Activated CD8-positive, alpha-beta memory T cell treated with anti-CD3 and anti-CD28 coated beads for 36 hours (primary cell): ENCODE measurements at regions not wholly inside any gene's neighbourhood (a gene's known extent, or its start where the extent isn't known, plus 50 kb on each side); places are given as distances from the start of the nearest gene placed in this dataset.
"Not testable (repeated sequence)": the region's sequence is repeated elsewhere in the genome, so short reads cannot be mapped to it uniquely, and the experiment has no call there.

ENCODE experiments used
- CTCF ChIA-PET: fragments of 350-600 bp; sonication (Branson Sonifier 250); formaldehyde crosslinking; loops from one replicate; lab custom pipeline; 2021; ENCODE audit warnings: antibody characterized with exemption; lab: Charles Lee
- POLR2A ChIA-PET: fragments of 350-600 bp; sonication (Branson Sonifier 250); formaldehyde crosslinking; loops from one replicate; lab custom pipeline; 2021; ENCODE audit warnings: antibody characterized with exemption; lab: Charles Lee

DNA sequence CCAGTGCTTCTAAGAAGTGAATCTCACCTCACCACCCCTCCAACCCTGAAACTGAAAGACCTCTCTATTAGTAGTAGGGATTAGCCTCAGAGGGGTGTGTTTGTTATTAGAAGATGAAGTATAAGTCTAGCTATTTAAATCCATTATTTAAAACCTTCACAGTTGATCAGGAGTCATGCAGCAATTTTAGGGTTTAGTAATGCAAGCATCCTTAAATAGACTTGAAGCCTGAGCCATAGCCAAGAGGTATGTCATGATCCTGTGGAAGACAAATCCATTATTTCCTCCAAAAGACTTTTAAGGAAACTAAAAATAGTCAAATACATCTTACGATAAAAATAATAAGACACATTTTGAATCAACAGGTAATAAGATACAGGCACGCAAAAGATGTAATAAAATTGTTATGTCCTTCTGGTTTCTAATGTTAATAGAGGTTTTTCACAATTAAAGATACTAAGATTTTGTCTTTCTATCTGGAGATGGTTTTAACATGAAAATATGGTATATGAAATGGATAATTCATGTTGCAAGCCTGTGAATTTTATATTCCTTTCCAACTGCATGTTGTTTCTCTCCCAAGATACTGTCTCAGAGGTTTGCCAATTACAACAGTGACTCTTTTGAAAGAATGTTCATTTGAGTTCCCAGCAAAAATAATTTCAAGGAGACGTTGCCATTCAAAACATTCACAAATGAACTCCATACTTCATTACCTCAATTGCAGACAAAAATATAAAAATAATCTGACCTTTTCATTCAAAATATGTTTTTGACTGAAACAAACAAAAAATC is 68.0 kb downstream of the LUZP4 start:
- POLR2A ChIA-PET: no interaction called here
- CTCF ChIA-PET: no interaction called here

DNA sequence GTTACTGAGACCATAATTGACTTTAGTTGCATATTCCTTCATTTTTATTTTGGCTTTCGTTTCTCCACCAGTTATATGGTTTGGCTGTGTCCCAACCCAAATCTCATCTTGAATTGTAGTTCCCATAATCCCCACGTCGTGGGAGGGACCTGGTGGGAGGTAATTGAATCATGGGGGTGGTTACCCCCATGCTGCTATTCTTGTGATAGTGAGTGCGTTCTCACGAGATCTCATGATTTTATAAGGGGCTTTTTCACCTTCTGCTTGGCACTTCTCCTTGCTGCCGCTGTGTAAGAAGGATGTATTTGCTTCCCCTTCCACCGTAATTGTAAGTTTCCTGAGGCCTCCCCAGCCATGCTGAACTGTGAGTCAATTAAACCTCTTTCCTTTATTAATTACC is 70.0 kb downstream of the LUZP4 start:
- POLR2A ChIA-PET: not testable (repeated sequence)

GRCh38 chrX:115360220-115360781 is 70.8 kb downstream of the LUZP4 start:
- ChIA-PET CTCF (no interaction called here), POLR2A (no interaction called here)

More for the DNA sequence above, 70.0 kb downstream of the LUZP4 start:
- CTCF ChIA-PET: not testable (repeated sequence)

DNA sequence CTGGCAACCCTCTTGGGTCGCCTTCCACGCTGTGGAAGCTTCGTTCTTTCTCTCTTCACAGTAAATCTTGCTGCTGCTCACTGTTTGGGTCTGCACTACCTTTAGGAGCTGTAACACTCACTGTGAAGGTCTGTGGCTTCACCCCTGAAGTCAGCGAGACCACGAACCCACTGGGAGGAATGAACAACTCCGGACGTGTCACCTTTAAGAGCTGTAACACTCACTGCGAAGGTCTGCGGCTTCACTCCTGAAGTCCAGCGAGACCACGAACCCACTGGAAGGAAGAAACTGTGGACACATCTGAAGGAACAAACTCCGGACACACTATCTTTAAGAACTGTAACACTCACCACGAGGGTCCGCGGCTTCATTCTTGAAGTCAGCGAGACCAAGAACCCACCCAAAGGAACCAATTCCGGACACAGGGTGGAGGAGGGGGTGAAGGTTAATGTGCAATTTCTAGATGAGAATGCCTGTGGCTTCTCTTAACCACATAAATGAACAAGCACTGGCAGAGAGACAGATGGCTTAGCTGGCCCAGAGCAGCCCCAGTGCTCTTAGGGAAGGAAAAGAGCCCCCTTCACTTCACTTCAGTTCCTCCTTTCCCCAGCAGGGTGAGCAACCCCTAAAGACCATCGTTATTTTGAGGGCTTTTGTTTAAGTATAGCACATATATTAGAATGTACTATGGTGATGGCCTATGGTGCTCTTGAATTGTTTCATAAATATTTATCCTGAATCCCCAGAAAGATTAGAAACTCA is 73.0 kb downstream of the LUZP4 start:
- POLR2A ChIA-PET: no interaction called here
- CTCF ChIA-PET: no interaction called here

DNA sequence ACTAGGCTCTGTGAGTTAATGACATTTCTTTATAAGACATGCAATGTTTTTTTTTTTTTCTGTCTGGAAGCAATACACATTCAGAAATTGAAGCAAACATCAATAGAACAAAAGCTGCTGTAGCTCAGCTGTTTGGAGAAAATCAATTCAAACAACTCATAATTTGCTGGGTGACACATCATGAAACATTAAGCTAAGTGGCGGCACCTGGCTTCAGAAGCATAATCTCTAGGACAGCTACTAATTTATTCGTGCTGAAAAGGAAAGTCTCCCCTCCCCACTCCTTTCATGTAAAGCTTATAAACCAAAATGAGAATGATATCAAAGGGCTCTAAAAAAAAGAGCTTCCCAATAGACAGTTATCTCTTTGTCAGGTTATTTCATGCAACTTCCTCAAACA is 73.9 kb downstream of the LUZP4 start:
- ChIA-PET CTCF (no interaction called here), POLR2A (no interaction called here)

DNA sequence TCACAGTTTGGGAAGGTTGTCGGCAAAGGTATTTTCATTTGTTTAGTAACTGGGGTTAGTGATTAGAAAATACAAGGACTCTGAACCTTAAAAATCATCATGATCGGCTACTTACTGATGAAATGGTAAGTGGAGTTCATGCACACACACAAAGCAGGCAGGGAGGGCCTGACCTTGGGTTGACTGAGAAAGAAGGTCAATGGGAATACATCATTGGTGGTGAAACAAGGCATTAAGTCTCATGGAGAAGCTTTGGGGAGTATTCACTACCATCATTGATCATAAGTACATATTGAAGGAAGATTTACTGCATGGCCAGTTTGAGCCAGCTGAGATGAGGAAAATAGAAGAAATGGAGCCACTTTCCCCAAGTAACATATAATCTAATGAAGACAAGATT is 74.4 kb downstream of the LUZP4 start:
- ChIA-PET POLR2A (no interaction called here), CTCF (no interaction called here)

DNA sequence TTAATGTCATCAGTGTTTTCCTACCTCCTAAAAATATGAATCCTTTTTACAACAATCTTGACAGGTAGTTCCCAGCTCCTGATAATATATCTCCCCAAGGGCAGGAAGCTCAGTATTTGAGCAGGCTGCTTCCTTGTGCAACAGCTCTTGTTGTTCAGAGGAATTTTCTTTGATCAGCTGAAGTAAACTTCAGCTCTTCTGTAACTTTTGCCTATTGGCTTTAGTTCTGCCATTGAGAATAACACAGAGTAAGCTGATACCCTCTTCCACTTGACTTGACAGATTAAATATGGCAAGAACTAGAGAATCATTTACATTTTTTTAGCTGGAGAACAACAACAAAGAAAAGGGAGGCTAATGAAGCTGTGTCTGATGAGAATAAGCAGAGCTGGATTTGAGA is 75.2 kb downstream of the LUZP4 start:
- ChIA-PET POLR2A (no interaction called here), CTCF (no interaction called here)

- ChIA-PET CTCF (no interaction called here), POLR2A (no interaction called here)
These were observed 77.0 kb downstream of the LUZP4 start for GRCh38 chrX:115366535-115366934.

- POLR2A ChIA-PET: no interaction called here
- CTCF ChIA-PET: no interaction called here
These were observed 77.9 kb downstream of the LUZP4 start for GRCh38 chrX:115367455-115367854.

GRCh38 chrX:115367951-115368350 is 78.4 kb downstream of the LUZP4 start:
- ChIA-PET CTCF (no interaction called here), POLR2A (no interaction called here)

- CTCF ChIA-PET: no interaction called here
- POLR2A ChIA-PET: no interaction called here
These were observed 79.4 kb downstream of the LUZP4 start for GRCh38 chrX:115368876-115369275.

DNA sequence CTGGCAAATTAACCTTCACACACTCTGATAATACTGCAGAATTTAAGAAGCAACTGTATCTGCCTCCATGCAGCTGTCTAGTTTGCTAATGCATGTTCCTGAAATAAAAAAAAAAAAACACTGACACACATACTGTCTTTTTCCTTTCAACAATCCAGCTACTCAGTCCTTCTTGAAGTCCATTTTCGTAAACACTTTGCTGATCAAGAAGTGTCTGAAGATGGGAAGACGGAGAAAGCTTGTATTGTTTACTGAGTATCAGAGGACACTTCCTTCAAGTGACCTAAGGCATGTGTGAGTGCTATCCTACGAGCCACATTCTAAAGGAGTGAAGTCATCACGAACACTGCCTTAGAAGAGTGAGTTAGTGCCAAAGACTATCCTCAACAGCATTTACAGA is 82.6 kb downstream of the LUZP4 start:
- CTCF ChIA-PET: no interaction called here
- POLR2A ChIA-PET: no interaction called here

DNA sequence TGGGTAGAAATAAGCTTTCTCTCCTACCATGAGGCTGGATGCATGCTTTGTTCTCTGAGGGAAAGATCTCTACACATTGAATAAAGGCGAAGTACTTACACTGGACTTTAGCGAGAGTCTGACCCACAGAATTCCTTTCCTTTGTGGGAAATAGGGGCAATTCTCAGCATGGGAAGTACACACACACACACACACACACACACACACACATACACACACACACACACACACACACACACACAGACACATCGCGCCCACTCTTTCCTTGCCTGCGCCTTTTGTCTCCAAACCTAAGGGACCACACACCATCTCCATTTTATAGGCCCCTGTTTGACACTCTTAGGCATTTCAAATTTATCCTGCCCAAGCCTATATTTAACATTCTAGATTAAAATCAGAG is 83.8 kb downstream of the LUZP4 start:
- ChIA-PET POLR2A (no interaction called here), CTCF (no interaction called here)

DNA sequence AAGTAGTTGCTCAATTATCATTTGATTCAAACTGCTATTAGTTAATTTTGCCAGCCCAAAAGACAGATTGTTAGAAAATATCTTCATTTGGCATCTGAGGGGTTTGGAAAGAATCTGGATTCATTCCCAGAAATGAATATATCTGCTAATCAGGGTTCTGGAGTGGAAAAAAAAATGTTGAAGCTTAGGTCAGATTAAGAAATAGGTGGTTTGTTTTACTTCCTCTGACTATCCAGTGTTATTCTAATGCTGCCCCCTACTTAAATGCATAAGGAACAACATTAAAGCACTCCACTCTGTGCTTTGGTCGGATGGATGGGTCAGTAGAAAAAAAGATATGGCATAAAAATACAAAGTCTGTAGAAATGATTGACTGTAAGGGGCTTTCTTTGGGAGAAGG is 89.0 kb downstream of the LUZP4 start:
- ChIA-PET CTCF (no interaction called here), POLR2A (no interaction called here)

DNA sequence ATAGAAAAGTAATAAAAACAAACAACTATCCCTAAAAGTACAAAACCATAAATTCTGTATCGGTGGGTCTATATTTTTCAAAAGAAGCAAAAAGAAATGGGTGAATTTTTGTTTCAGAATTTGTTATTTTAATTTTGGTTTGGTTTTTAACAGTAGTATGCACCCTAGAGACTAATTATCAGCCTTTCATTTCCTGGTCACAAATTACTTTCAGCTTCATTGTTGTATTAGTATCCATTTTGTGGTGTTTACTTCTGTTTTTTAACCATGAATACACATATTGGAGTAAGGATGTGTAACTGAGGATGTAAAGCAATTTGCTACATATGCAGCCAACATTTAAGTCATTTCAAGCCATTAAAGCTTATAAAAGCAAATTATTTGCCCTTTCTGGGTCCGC is 97.8 kb downstream of the LUZP4 start:
- ChIA-PET POLR2A (no interaction called here), CTCF (no interaction called here)

- ChIA-PET CTCF (no interaction called here), POLR2A (no interaction called here)
These were observed 99.4 kb downstream of the LUZP4 start for GRCh38 chrX:115388879-115389278.

GRCh38 chrX:115390078-115390477 is 100.6 kb downstream of the LUZP4 start:
- ChIA-PET POLR2A (no interaction called here), CTCF (no interaction called here)

DNA sequence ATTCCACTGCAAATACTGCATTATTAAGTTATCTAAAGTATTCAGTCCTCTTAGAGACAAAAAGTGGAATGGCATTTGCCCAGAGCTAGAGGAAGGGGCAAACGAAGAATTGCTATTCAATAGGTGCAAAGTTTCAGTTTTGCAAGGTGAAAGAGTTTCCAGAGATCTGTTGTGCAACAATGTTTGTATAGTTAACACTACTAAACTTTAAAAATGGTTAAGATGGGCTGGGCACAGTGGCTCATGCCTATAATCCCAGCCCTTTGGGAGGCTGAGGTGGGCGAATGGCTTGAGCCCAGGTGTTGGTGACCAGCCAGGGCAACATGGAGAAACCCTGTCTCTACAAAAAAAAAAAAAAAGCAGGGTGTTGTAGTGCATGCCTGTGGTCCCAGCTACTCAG is 102.5 kb downstream of the LUZP4 start:
- ChIA-PET POLR2A (no interaction called here), CTCF (no interaction called here)

DNA sequence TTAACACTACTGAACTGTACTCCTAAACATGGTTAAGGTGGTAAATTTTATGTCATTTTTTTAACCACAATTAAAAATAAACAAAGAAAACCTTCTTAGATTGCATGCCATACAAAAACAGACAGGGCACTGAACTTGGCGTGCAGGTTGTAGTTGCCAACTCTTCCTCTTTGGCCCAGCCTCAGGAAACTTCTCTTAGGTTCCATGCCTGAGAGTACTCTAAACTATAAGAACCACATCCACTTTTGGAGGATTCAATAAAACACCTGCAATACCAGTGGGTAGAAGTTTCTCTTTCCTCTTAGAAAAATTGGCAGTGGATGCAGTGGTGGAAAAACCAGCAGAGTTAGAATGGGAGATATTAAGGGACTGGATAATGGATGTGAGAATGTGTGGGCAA is 103.4 kb downstream of the LUZP4 start:
- CTCF ChIA-PET: no interaction called here
- POLR2A ChIA-PET: no interaction called here

DNA sequence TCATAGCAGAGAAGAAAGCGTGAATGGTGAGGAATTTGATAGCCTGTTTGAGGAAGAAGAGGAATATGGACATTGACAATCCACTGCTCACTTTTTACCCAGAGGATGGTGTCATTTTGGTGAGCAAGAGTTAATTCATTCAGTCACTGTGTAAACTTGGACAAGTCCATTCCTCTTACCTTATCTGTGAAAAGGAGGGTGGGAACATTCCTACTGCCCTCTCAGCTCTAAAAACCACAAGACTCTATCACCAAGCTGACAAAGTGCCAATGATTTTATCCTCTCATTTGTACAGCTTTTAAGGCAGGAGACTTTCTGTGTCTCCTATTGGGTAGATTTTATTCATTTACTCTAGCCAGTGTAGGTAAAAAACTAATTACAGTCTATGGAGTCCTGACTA is 103.8 kb downstream of the LUZP4 start:
- CTCF ChIA-PET: no interaction called here

GRCh38 chrX:115394806-115395205 is 105.3 kb downstream of the LUZP4 start:
- POLR2A ChIA-PET, CTCF ChIA-PET: not testable (repeated sequence)

More for the DNA sequence above, 103.8 kb downstream of the LUZP4 start:
- POLR2A ChIA-PET: no interaction called here
